ENCODE measurements at regions not wholly inside any gene's neighbourhood (a gene's known extent, or its start where the extent isn't known, plus 50 kb on each side); places are given as distances from the start of the nearest gene placed in this dataset.

GRCh38 chr7:54858008-54858692 is 99.1 kb upstream of the SEC61G start:
- POLR2A ChIA-PET, result no interaction called here
- Histone ChIP-seq H2AFZ (ENCODE audit: low read depth, low read length, poor library complexity, severe bottlenecking) (no peak overlapping the region), H3K36me3 (ENCODE audit: control insufficient read depth in 1 of 2, insufficient read depth in 2 of 2, low read length in 2 of 2) (no peaks in the 10 kb centered on the region), H3K4me1 (ENCODE audit: control insufficient read depth in 1 of 2, insufficient read depth in 2 of 2, low read length in 2 of 2) (no peaks in the 10 kb centered on the region), H3K9me3 (ENCODE audit: control insufficient read depth in 1 of 2, insufficient read depth in 1 of 2, low read depth in 1 of 2, low read length in 2 of 2) (no peaks in the 10 kb centered on the region), H3K9ac (ENCODE audit: low read length) (no peak overlapping the region), H3K27ac (ENCODE audit: low read depth, low read length) (no peak overlapping the region), H4K20me1 (ENCODE audit: insufficient read depth) (no peaks in the 10 kb centered on the region), H3K27me3 (ENCODE audit: insufficient read depth, low read length) (no peaks in the 10 kb centered on the region), H3K9me2 (ENCODE audit: insufficient read depth) (no peaks in the 10 kb centered on the region), H3K79me2 (ENCODE audit: insufficient read depth, low read length) (no peaks in the 10 kb centered on the region), H3K4me2 (ENCODE audit: low read length) (no peak overlapping the region), H3K4me3 (replicated peaks in 1 of 2; ENCODE audit: low read depth in 1 of 2, low read length in 2 of 2) (no peak overlapping the region)
- ATAC-seq (no peak), DNase-seq (ENCODE audit: low read depth, low spot score) (no peak)
- TF ChIP-seq TCF7L2 (IDR thresholded peaks at IDR 0.05; ENCODE audit: borderline replicate concordance, extremely low read depth, insufficient read depth, insufficient read length) (no peak), CEBPB (IDR thresholded peaks at IDR 0.05; ENCODE audit: low read depth) (no peak), SIN3A (IDR thresholded peaks at IDR 0.05; ENCODE audit: low read depth) (no peak), SP1 (IDR thresholded peaks at IDR 0.05; ENCODE audit: low read depth) (no peak), RAD21 (IDR thresholded peaks at IDR 0.05; ENCODE audit: low read depth) (no peak), FOSL1 (IDR thresholded peaks at IDR 0.05; ENCODE audit: low read depth) (no peak), YY1 (IDR thresholded peaks at IDR 0.05; ENCODE audit: extremely low read depth, insufficient replicate concordance, low read depth, low read length) (no peak), CBX3 (IDR thresholded peaks at IDR 0.05; ENCODE audit: low read depth) (no peak), REST (IDR thresholded peaks at IDR 0.05; ENCODE audit: low read depth) (no peak), ELF1 (IDR thresholded peaks at IDR 0.05; ENCODE audit: borderline replicate concordance, low read depth) (no peak), MAX (IDR thresholded peaks at IDR 0.05) (no peak), ZFX (IDR thresholded peaks at IDR 0.05) (no peak), EZH2 (IDR thresholded peaks at IDR 0.05) (no peak), CTCF (IDR thresholded peaks at IDR 0.05 in 2 of 3, conservative IDR thresholded peaks at IDR 0.05 in 1 of 3; ENCODE audit: borderline replicate concordance in 1 of 3, insufficient read depth in 1 of 3, low read depth in 2 of 3, low read length in 2 of 3) (no peak), EGR1 (IDR thresholded peaks at IDR 0.05; ENCODE audit: low read depth) (no peak), POLR2A (IDR thresholded peaks at IDR 0.05; ENCODE audit: borderline replicate concordance, extremely low read depth, insufficient read depth, insufficient read length) (no peak), SRF (IDR thresholded peaks at IDR 0.05; ENCODE audit: low read depth) (no peak), EZH2phosphoT487 (IDR thresholded peaks at IDR 0.05; ENCODE audit: borderline replicate concordance) (no peak), ATF3 (IDR thresholded peaks at IDR 0.05) (no peak), ZBTB33 (IDR thresholded peaks at IDR 0.05; ENCODE audit: extremely low read depth, insufficient replicate concordance, low read length) (no peak)
- RAD21 ChIA-PET (ENCODE audit: low non-redundant PET in 1 of 2, low total read pairs in 2 of 2, uncharacterized antibody in 2 of 2, unreplicated experiment in 2 of 2), result no interaction called here
- CTCF ChIA-PET, result no interaction called here
- BruUV-seq (replicated peaks), result no TSS peak
- intact Hi-C loops (cut with micrococcal nuclease), result no loop called here
